GM03348 (cell line): ENCODE measurements at regions not wholly inside any gene's neighbourhood (a gene's known extent, or its start where the extent isn't known, plus 50 kb on each side); places are given as distances from the start of the nearest gene placed in this dataset.

Experiments
- DNase-seq: peaks from one replicate; pipeline ENCODE4 v3.0.0; 2012; ENCODE audit warnings: low spot score

- DNase-seq, result peak; percentile 53
Measured at GRCh38 chr6:137933696-137934095, 66.6 kb downstream of the TNFAIP3 start.

- no peak for DNase-seq
Measured at GRCh38 chr6:137936798-137937197, 69.7 kb downstream of the TNFAIP3 start.

DNA sequence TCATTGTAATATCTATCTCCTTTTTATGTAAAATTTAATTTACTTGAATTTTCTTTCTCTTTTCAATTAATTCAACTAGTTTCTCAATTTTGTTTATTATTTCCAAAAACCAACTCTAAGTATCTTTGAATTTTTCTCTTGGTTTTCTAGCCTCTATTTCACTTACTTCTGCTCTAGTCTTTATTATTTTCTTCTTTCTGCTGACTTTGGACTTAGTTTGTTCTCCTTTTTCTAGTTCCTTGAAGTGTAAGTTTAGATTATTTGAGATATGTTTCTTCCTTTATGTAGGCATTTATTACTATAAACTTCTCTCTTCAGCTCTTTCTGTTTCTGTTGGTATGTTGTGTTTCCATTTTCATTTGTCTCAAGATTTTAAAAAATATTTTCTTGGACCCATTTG is 70.8 kb downstream of the TNFAIP3 start:
- no peak for DNase-seq

- DNase-seq, result no peak
Measured at GRCh38 chr6:137938770-137939379, 71.8 kb downstream of the TNFAIP3 start.

DNA sequence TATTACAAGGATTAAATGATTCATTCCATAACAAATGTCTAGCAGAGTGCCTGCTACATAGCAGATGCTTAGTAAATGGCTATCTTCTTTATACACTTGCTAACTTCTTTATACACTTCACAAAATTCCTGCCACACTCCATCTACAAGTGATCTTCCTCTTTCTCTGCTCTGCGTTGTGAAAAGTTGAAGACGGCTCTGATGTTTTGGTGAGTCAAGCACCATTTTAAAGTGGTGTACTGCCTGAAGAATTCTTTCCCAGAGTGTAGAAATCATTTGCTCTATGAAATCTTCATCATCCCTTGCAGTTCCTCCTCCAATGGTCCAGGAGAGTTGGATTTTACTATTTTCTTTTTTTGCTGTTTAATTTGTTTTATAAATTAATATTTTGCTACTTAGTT is 74.9 kb downstream of the TNFAIP3 start:
- DNase-seq, result no peak

DNA sequence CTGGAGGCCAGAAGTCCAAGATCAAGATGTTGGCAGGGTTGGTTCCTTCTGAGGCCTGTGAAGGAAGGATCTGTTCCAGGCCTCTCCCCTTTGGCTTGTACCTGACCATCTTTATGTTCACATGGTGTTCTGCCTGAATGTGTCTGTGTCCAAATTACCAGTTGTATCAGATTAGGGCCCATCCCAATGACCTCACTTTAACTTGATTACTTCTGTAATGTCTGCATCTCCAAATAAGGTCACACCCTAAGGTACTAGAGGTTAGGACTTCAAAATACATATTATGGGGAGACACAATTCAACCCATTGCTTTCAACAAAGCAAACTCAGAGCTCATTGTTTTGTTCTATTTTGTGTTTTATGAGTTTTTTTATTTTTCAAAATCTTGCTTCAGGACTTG is 75.7 kb downstream of the TNFAIP3 start:
- no peak for DNase-seq

DNA sequence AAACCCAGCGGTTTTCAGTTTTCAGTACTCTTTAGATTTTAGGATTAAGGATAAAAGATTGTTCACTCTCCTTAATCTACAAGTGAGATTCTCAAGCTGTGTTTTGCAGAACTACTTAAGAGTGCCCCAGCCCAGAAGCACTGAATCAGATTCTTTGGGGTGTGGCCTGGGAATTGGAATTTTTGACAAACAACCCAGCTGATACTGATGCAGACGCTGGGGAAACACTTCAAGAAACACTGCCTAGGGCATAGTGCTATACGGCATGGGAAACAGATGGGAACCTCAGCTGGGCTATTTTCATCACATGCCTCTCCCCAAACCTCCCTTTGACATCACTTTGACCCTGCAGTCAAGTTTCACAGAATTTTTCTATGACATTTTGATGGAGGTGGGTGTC is 77.3 kb downstream of the TNFAIP3 start:
- DNase-seq, result peak; percentile 42

GRCh38 chr6:137944793-137945498 is 77.9 kb downstream of the TNFAIP3 start:
- peak; percentile 64 for DNase-seq

- DNase-seq, result no peak
Measured at GRCh38 chr6:137949686-137950390, 82.8 kb downstream of the TNFAIP3 start.

DNA sequence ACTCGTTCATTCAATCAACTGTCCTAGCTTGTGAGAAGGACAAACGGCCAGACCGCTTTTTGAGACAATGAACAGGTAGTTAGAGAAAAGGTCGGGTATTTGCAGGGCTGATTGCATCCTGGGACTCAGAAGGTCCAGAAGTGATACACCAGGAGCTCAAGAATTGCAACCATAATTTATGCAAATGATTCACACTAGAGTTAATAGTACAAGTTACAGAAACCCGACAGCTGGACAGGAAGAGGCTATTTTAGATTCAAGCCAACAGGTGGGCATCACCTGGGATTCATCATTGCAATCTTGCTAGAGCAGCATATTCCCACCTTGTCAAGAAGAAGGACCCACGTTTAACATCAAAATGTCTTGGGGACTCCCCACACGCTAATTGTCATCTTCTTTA is 83.5 kb downstream of the TNFAIP3 start:
- DNase-seq, result no peak

GRCh38 chr6:137951064-137951597 is 84.1 kb downstream of the TNFAIP3 start:
- no peak for DNase-seq

DNA sequence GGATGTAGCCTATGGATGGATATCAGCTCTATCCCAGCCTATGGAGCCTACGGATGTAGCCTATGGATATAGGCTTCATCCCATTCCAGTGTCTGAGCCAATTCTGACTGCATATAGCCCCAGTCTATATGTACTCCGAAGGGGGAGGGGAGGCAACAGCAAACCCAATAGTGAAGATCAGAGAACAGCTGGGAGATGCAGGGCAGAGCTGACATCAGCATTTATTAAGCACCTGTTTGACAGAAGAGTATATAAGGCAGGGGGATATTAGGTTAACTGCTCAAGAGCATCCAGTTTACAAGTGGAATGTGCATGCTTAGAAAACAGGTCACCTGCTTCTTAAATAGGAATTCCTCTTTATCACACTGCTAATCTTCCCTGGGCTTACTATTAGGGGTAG is 85.2 kb downstream of the TNFAIP3 start:
- DNase-seq, result no peak

- no peak for DNase-seq
Measured at GRCh38 chr6:137953761-137954160, 86.7 kb downstream of the TNFAIP3 start.

DNA sequence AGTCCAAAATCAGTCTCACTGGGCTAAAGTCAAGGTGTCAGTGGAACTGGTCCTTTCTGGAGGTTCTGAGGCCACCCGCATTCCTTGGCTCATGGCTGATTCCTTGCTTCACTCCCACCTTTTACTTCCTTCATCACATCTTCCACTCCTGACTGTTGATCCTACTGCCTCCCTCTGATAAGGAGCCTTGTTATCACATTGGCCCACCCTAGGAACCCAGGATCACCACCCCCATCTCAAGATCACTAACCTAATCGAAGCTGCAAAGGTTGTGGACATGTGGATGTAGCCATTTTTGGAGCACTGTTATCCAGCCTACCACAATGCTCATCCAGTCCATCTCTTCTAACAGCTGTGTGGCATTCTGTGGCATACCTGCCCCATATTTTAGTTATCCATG is 87.2 kb downstream of the TNFAIP3 start:
- DNase-seq, result no peak

- DNase-seq, result no peak
Measured at GRCh38 chr6:137956098-137956488, 89.0 kb downstream of the TNFAIP3 start.

DNA sequence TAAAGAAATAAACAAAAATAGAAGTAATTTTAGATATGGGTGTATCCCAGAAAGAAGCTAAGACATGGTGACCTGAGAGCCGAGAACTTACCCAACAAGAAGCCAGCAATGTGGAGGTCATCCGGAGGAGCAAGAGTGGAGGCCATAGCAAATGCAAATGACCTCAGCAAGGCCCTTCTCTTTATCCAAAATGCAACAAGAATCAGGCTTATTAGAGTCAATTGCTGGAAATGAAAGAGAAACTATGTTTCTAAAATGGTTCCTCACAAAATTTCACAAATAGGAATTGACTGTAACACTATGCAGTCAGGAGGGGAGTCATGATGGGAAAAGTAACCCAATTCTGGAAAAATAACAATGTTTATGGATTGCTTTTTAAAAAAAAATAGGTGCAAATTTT is 90.4 kb downstream of the TNFAIP3 start:
- no peak for DNase-seq

DNA sequence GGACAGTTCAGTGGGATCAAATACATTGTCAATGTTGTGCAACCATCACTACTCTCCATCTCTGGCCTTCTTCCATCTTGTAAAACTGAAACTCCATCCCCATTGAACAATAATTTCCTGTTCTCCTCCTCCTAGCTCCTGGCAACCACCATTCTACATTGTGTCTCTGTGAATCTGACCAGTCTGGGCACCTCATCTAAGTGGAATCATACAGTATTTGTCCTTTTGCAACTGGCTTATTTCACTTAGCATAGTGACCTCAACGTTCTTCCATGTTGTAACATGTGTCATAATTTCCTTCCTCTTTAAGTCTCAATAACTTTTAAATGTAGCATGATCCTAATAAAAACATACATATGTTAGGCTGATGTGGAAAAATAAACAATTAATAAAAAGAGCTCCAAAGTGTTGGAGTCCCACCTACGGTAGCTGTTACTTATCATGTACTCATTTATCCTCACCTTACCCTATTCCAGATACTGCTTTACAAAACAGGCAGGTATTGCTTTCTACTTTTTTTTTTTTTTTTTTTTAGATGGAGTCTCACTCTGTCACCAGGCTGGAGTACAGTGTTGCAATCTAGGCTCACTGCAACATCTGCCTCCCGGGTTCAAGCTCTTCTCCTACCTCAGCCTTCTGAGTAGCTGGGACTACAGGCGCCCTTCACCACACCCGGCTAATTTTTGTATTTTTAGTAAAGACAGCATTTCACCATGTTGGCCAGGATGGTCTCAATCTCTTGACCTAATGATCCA is 91.9 kb downstream of the TNFAIP3 start:
- DNase-seq, result no peak

DNA sequence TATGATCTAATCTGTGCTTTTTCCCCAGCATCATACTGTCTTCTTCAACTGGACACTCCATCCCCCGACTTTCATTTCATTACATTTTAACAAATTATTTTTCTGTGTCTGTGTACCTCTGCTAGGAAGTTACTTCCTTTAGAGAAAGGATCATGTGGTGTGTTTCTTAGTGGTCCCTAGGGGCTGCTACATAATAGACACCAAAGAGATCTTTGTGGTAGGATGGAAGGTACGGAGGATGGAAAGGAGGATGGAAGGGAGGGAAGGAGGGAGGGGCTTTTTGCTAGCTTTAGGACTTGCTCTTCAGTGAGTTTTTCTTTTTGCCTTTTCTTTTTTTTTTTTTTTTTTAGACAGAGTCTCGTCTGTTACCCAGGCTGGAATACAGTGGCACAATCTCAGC is 95.7 kb downstream of the TNFAIP3 start:
- no peak for DNase-seq

GRCh38 chr6:137964876-137965275 is 97.8 kb downstream of the TNFAIP3 start:
- DNase-seq, result no peak

DNA sequence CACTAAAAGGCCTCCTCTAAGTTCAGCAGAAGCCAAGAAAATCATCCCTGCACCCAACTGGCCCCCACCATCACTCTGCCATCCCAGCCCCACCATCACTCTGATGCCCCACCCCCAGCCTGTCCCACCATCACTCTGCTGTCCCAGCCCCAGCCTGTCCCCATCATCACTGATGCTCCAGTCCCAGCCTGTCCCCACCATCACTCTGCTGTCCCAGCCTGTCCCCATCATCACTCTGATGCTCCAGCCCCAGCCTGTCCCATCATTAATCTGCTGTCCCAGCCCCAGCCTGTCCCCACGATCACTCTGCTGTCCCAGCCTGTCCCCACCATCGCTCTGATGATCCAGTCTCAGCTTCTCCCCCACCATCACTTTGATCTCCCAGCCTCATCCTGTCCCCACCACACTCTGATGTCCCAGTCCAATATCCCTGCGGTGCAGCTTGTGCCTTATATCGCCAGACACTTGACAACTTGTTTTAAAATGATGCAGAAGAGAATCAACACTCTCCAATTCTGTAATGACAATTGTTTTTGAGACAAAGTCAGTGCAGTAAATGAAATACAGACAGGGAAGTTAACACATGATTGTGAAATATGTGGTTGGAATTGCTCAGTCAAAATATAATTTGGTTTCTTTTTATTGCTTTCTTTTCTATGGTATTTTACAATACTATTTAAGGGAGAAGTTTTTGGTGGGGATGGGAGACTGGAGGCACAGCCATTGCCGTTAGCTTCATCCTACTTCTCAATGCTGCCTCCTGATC is 100.8 kb downstream of the TNFAIP3 start:
- DNase-seq, result peak; percentile 66

- DNase-seq, result no peak
Measured at GRCh38 chr6:137968455-137968804, 101.4 kb downstream of the TNFAIP3 start.

DNA sequence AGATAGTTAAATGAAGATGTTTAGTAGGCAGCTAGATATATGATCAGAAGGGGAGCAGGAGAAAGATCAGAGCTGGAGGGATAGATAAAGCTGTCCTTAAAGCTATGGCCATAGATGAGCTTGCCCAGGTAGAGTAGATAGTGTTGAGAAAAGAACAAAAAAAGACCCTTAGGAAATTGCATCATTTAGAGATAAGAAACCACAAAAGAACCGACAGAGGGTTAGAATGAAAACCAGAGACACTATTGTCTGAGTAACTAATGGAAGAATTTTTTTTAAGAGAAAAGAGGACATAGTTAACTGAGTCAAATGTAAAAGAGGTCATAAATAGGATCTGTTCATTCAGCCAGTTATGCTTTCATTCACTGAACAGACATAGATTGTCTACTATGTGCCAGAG is 101.8 kb downstream of the TNFAIP3 start:
- DNase-seq, result no peak
